ENCODE measurements at regions not wholly inside any gene's neighbourhood (a gene's known extent, or its start where the extent isn't known, plus 50 kb on each side); places are given as distances from the start of the nearest gene placed in this dataset.

DNA sequence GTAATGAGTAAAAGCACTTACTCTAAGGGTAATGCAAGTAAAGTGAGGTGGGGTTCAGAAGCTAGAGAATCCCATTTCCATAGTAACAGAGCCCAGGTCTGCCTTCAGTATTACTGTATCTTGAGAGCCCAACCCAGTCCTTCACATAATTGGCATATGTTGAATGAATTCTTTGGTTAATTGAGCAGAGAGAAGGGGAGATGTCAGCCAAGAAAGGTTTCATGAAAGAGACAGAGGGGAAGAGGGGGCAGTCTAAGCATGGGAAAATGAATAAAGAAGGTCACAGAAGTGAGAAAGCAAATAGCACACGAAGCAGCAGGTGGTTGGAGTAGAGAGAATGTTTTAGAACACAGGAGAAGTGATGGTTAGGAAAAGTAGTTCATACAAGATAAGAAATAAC lies 371.1 kb downstream of the SEC23A start:
- Histone ChIP-seq H4K8ac (ENCODE audit: low read depth in 2 of 2, low read length in 2 of 2) (no peak overlapping the region), H3K18ac (ENCODE audit: low read depth, low read length) (no peak overlapping the region), H3K4me1 (ENCODE audit: control insufficient read depth, insufficient read depth, low read length) (no peaks in the 10 kb centered on the region), H3K9me1 (ENCODE audit: insufficient read depth, low read length) (no peaks in the 10 kb centered on the region), H2AK9ac (replicated peaks; ENCODE audit: low read depth, low read length, poor library complexity) (no peak overlapping the region), H2BK15ac (ENCODE audit: low read depth, low read length) (no peak overlapping the region), H4K20me1 (ENCODE audit: insufficient read depth, low read length) (no peaks in the 10 kb centered on the region), H3K4me3 (ENCODE audit: insufficient read depth, low read depth, low read length) (no peak overlapping the region), H3K27ac (ENCODE audit: insufficient read depth, low read length) (no peak overlapping the region), H2AK5ac (ENCODE audit: low read depth, low read length) (no peak overlapping the region), H3K4ac (ENCODE audit: low read depth, low read length) (no peak overlapping the region), H3K27me3 (ENCODE audit: control insufficient read depth, insufficient read depth, low read length) (no peaks in the 10 kb centered on the region), H3K14ac (replicated peaks; ENCODE audit: low read depth, low read length) (no peak overlapping the region), H3K36me3 (ENCODE audit: control insufficient read depth, insufficient read depth, low read length) (no peaks in the 10 kb centered on the region), H3K56ac (ENCODE audit: extremely low read depth, insufficient read depth, low read length) (no peak overlapping the region), H2BK5ac (ENCODE audit: low read depth, low read length, poor library complexity, severe bottlenecking) (no peak overlapping the region), H3K9me3 (ENCODE audit: control insufficient read depth, insufficient read depth, low read length) (no peaks in the 10 kb centered on the region), H4K5ac (ENCODE audit: low read depth, low read length) (no peak overlapping the region), H3K9ac (ENCODE audit: low read depth, low read length) (no peak overlapping the region), H4K91ac (ENCODE audit: insufficient read depth, low read depth, low read length) (no peak overlapping the region), H2BK120ac (ENCODE audit: low read depth, low read length) (no peak overlapping the region), H2BK20ac (ENCODE audit: low read depth, low read length) (no peak overlapping the region), H3K23ac (ENCODE audit: low read depth, low read length) (no peak overlapping the region), H2AFZ (replicated peaks; ENCODE audit: low read length, poor library complexity) (no peak overlapping the region), H3K79me1 (ENCODE audit: low read depth in 1 of 2, low read length in 2 of 2) (no peaks in the 10 kb centered on the region), H3K4me2 (ENCODE audit: low read depth, low read length) (no peak overlapping the region)
- ATAC-seq (ENCODE audit: low read depth) (no peak), DNase-seq (no peak)
- intact Hi-C loops (cut with micrococcal nuclease) (no loop called here), in situ Hi-C loops (cut with MboI; ENCODE audit: low sequenced_read_pairs) (no loop called here), dilution Hi-C loops (cut with HindIII; ENCODE audit: low sequenced_read_pairs, unreplicated experiment) (no loop called here)
- no TSS peak for BruUV-seq (replicated peaks)
- TF ChIP-seq RFX5 (IDR thresholded peaks at IDR 0.05; ENCODE audit: low read depth, low read length) = no peak
- TF ChIP-seq ELK1 (IDR thresholded peaks at IDR 0.05; ENCODE audit: borderline replicate concordance, low read depth, low read length) = no peak
- TF ChIP-seq NFE2L2 (IDR thresholded peaks at IDR 0.05; ENCODE audit: low read depth, low read length) = no peak
- TF ChIP-seq POLR2A (IDR thresholded peaks at IDR 0.05; ENCODE audit: low read depth, low read length) = no peak
- TF ChIP-seq CTCF (conservative IDR thresholded peaks at IDR 0.05; ENCODE audit: low read depth, low read length) = no peak
- TF ChIP-seq RCOR1 (IDR thresholded peaks at IDR 0.05; ENCODE audit: insufficient replicate concordance, low read length) = no peak
- TF ChIP-seq RAD21 (IDR thresholded peaks at IDR 0.05; ENCODE audit: low read length) = no peak
- TF ChIP-seq MAZ (IDR thresholded peaks at IDR 0.05; ENCODE audit: borderline replicate concordance, low read depth, low read length) = no peak
- TF ChIP-seq, protein P1, sequence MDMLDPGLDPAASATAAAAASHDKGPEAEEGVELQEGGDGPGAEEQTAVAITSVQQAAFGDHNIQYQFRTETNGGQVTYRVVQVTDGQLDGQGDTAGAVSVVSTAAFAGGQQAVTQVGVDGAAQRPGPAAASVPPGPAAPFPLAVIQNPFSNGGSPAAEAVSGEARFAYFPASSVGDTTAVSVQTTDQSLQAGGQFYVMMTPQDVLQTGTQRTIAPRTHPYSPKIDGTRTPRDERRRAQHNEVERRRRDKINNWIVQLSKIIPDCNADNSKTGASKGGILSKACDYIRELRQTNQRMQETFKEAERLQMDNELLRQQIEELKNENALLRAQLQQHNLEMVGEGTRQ (IDR thresholded peaks at IDR 0.05; ENCODE audit: low read depth, low read length) = no peak
- TF ChIP-seq CEBPB (IDR thresholded peaks at IDR 0.05; ENCODE audit: low read depth, low read length) = no peak
- TF ChIP-seq BHLHE40 (IDR thresholded peaks at IDR 0.05; ENCODE audit: low read depth, low read length) = no peak
- TF ChIP-seq FOS (IDR thresholded peaks at IDR 0.05; ENCODE audit: low read depth, low read length) = no peak
- no peak for TF ChIP-seq MXI1 (IDR thresholded peaks at IDR 0.05; ENCODE audit: borderline replicate concordance, low read depth, low read length)
- no peak for TF ChIP-seq CHD1 (IDR thresholded peaks at IDR 0.05; ENCODE audit: low read depth, low read length)
- no peak for TF ChIP-seq SMC3 (IDR thresholded peaks at IDR 0.05; ENCODE audit: low read depth, low read length)
- no peak for TF ChIP-seq MAFK (IDR thresholded peaks at IDR 0.05; ENCODE audit: low read depth, low read length)
- no CpG with 5 or more reads among the region's 1 CpG for WGBS, 2 experiments (ENCODE audit: extremely low coverage in 2 of 2, insufficient read length in 1 of 2)
- POLR2A ChIA-PET (ENCODE audit: unreplicated experiment) = no interaction called here
- CTCF ChIA-PET = no interaction called here
